WTC11 (cell line): ENCODE measurements at regions not wholly inside any gene's neighbourhood (a gene's known extent, or its start where the extent isn't known, plus 50 kb on each side); places are given as distances from the start of the nearest gene placed in this dataset.

Source experiments
- CREB1 ChIP-seq: sonication (generic); formaldehyde crosslinking; IDR thresholded peaks from 2 replicates; pipeline ENCODE4 v1.8.0; 2023; ENCODE audit warnings: mild to moderate bottlenecking, missing genetic modification reagents
- CTCF ChIP-seq: fragments of 200-600 bp; IDR thresholded peaks from 2 replicates; pipeline ENCODE4 v1.8.0; 2022; ENCODE audit warnings: antibody characterized with exemption
- E2F4 ChIP-seq: sonication (generic); formaldehyde crosslinking; IDR thresholded peaks from 2 replicates; pipeline ENCODE4 v1.8.1; 2022; ENCODE audit warnings: low read depth, mild to moderate bottlenecking, moderate library complexity, missing genetic modification reagents, borderline replicate concordance
- ESRRA ChIP-seq: sonication (generic); formaldehyde crosslinking; IDR thresholded peaks from 2 replicates; pipeline ENCODE4 v1.8.1; 2022; ENCODE audit warnings: mild to moderate bottlenecking, missing genetic modification reagents, borderline replicate concordance
- FOXJ3 ChIP-seq: sonication (generic); formaldehyde crosslinking; IDR thresholded peaks from 2 replicates; pipeline ENCODE4 v1.9.0; 2021; ENCODE audit warnings: missing genetic modification reagents, mild to moderate bottlenecking, borderline replicate concordance
- FOXK1 ChIP-seq: sonication (generic); formaldehyde crosslinking; IDR thresholded peaks from 2 replicates; pipeline ENCODE4 v1.8.0; 2022; ENCODE audit warnings: mild to moderate bottlenecking, moderate library complexity, missing genetic modification reagents
- KAT7 ChIP-seq: sonication (generic); formaldehyde crosslinking; IDR thresholded peaks from 2 replicates; pipeline ENCODE4 v1.8.1; 2023; ENCODE audit warnings: missing genetic modification reagents, mild to moderate bottlenecking, borderline replicate concordance
- NR3C1 ChIP-seq: sonication (generic); formaldehyde crosslinking; conservative IDR thresholded peaks from 2 replicates; pipeline ENCODE4 v1.8.1; 2023; ENCODE audit warnings: low read depth, mild to moderate bottlenecking, missing genetic modification reagents
- RELA ChIP-seq: sonication (generic); formaldehyde crosslinking; IDR thresholded peaks from 2 replicates; pipeline ENCODE4 v1.8.1; 2022; ENCODE audit warnings: missing genetic modification reagents, mild to moderate bottlenecking, borderline replicate concordance
- SP1 ChIP-seq: sonication (generic); formaldehyde crosslinking; conservative IDR thresholded peaks from 2 replicates; pipeline ENCODE4 v1.8.1; 2022; ENCODE audit warnings: missing genetic modification reagents
- ZNF396 ChIP-seq: fragments of 250-450 bp; sonication (Bioruptor Pico); IDR thresholded peaks from 2 replicates; pipeline ENCODE4 v1.8.0; 2021; ENCODE audit warnings: mild to moderate bottlenecking, moderate library complexity, borderline replicate concordance

- no peak for TF ChIP-seq ZNF396
- TF ChIP-seq CTCF = no peak
- no peak for TF ChIP-seq FOXJ3 (CRISPR knock-in tag)
- no peak for TF ChIP-seq ESRRA (CRISPR knock-in tag)
- no peak for TF ChIP-seq E2F4 (CRISPR knock-in tag)
- no peak for TF ChIP-seq NR3C1 (CRISPR knock-in tag)
- no peak for TF ChIP-seq KAT7 (CRISPR knock-in tag)
- no peak for TF ChIP-seq RELA
- no peak for TF ChIP-seq CREB1 (CRISPR knock-in tag)
- no peak for TF ChIP-seq FOXK1 (CRISPR knock-in tag)
- TF ChIP-seq SP1 (CRISPR knock-in tag) = no peak
Observed at GRCh38 chr12:77337362-77337761, 272.0 kb upstream of the E2F7 start.
